Endothelial cell of hepatic sinusoid (primary cell): ENCODE measurements at regions not wholly inside any gene's neighbourhood (a gene's known extent, or its start where the extent isn't known, plus 50 kb on each side); places are given as distances from the start of the nearest gene placed in this dataset.

Experiments
- in situ Hi-C: cut with HindIII; loops from 2 replicates; pipeline ENCODE4 v1.10.0; 2017; ENCODE audit warnings: low sequenced_read_pairs

DNA sequence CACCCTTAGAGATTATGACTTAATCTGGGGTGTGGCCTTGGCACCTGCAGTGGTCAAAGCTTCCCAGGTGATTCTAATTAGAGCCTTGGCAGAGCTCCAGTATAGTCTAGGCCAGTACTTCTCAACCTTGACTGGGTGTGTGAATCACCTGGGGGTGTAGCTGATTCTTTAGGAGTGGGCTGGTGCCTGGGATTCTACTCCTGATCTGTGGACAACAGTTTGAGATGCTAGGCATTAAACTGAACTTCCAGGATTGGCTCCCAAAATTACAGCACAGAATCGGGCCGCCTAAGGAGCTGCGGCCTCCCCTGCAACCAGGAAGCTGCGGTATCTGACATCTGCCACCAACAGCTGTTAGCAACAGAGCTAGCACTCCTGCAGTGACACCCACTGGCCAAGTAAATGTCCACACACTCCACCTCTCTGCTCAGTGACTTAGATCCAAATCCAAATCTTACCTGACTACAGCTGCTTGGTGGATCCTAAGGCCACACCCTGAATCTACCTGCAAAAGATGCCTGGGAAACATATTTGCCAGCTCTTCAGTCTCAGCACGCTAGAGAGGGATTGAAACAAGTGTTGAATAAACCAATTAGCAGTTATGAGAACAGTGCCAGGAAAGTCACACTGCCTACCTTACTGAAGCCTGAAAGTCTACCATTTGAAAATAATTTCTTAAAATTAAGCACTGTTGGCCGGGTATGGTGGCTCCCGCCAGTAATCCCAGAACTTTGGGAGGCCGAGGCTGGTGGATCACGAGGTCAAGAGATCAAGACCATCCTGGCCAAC lies 126.7 kb downstream of the UNC5CL start:
- in situ Hi-C loops, result no loop called here

DNA sequence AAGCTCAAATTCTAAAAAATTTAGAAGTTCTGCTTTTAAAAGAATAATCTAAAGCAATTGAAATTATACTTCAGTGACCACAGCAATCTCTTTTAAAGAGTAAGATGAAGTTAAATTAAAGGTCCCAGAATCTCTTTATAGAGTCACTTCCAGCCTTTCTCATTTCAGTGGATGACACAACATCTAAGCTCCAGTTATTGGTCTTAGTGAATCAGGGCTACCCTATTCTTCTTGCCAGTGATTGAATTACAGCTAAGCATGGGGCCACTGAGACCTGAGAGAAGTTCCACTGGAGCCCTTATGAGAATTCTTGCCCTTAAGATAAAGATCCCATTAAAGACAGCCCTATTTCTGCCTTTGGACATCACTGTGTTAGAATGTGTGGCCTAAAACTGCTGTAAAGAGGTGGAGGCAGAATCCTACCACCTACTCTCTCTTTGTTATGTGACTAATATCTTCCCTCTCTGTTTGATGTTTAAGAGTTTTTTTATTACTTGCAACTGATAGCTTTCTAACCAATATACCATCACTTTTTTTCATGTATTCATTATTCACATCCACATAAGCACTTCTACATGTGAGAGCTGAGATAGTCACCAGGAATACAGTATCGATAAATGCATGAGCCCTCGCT lies 128.6 kb downstream of the UNC5CL start:
- in situ Hi-C loops, result no loop called here

DNA sequence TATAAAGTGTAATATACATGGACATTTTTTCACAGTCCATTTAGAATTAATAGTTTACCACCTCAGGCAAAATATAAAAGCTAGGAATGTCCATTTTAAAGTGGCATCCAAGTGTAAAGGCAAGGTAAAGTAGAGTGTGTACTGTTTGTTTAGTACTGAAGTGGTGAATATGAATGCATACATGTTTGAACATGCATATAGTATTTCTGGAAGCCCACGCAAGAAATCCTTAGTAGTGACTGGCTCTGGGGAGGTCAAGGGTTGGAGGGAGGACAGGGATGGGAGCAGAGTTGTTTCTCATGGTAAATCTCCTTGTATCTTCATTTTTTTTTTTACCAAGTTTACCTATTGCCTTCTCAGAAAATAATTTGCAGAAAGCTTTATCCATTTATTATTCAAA lies 129.2 kb downstream of the UNC5CL start:
- in situ Hi-C loops, result no loop called here

DNA sequence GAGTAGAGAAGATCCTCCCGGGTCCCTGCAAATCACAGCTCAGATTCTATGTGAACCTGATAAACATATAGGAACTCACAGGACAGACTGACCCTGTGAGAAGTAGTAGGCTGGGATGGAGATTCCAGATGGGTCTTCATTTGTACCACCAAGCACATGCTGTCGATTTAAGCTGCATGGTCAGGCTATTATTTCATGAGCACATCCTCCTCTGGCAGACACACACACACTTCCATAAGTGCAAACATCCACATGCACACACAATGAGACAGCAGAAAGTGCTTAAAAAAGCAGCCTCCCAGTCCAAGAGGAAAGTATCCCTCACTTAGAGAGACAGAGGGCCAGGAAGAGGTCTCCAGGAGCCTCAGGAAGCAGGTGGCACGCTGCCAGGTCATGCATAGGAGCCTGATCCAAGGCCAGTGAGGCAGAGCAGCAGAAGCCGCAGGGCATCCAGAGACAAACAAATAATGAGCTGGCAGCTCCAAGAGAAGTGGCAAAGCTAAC lies 131.8 kb downstream of the UNC5CL start:
- in situ Hi-C loops, result no loop called here

DNA sequence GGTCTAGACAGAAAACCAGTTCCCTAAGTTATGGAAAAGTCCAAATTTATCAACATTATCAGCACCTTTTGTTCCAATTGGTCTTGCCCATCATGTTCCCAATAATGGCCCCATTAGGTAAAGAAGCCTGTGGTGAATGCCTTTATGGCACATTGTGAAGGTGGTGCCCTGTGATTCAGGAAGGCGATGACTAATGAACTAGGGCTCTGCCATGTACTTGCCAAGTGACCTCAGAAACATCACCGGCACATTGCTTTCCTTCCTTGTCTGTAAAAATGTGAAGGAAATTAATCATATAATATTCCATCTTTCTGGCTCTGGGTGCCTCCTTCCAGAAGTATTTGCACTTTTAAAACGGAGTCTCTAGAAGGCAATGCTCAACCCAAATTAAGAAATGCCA lies 132.3 kb downstream of the UNC5CL start:
- in situ Hi-C loops, result no loop called here

DNA sequence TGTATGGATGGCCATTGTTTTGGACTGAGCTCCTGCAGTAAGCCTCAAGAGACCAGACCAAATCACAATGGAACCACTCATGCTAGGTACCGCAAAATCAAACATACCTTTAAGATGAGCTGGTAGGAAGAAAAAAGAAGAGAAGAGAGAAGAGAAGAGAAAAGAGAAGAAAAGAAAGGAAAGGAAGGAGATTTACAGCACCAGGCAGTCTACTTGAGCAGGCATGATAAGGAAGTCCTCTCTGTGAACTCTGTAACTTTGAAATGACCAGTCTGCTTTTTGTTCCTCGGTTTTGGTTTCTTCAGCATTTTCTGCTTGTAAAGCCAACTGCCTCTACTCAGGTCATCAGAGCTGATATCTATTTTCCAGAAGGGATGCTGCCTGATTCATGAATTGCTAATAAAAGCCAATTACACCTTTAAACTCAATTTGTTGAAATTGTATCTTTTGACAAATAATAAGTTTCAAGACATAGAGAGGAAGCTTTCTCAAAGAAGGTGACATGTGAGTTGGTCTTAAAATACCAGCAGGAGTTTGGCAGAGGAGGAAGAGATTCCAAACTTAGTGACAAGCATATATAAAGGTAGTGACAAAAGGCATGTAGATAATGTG lies 134.3 kb downstream of the UNC5CL start:
- in situ Hi-C loops, result loop anchor here (5.0 kb wide), 1 partner anchor 123 kb away; no protein-coding TSS in a partner anchor

DNA sequence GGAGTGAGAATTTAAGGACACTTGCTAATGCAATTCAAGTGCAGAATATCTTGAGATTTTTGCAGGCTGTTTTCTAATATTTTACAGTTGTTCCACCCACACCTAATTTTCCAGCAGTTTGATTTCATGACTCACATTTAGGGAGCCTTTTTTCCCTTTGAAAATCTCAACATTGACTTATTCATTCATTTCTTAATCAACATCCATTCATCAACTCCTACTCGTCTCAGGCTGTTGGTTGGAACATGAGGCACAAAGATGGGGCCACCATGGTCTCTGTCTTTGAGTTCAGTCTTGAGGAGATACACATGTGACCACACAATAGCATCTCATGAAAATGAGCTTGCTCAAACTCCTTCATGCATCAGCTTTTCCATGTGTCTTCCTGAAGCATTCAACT lies 135.6 kb downstream of the UNC5CL start:
- in situ Hi-C loops, result loop anchor here (5.0 kb wide), 1 partner anchor 124 kb away; no protein-coding TSS in a partner anchor

DNA sequence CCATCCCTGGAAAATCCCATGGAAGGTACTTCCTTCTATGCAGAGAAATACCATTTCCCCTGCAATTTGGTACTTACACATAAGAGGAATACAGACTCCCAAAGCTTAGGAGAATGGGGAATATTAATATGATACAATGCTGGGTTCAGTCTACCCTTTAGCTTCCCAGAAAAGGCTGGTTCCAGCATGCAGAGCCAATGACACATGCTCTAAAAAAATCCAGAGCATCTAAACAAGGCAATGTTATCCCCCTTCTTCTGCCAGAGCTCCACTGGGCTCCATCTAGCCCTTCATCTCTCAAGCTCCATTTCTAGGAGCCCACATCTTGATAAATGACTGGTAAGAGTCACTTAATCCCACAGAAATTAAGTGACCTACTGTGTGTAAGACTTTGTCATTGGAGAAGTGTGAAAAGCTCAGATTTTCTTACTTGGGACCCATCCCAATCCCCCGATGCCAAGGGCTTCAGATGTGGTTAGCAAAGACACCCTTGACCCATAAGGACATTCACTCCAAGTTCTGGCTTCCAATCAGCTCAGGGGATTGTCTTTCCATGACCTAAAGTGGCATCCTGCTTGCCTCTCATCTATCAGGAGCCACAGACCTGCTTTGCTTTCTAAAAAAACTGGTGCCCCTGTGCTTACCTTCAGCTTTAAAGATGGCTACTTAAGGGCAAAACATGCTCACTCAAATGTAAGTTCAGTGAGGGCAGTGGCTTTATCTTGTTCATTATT lies 137.5 kb downstream of the UNC5CL start:
- in situ Hi-C loops, result loop anchor here (5.0 kb wide), 1 partner anchor 126 kb away; no protein-coding TSS in a partner anchor

DNA sequence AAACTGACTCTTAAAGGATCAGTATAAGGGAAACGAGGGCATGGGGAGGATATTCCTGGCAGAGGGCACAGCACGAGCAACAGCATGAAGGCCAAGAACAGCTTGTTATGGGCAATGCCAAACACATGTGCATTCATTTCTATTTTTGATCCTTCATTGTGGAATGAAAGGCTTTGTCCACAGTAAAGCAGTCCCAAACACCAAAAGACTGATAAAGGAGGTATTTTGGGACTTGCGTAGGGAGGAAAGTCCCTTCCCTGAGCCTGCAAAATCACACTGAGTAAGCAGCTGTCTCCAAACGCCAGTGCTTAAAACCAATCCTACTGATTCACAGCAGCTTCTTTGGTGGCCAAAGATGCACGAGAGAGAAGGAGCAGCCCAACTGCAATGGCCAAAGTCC lies 138.2 kb downstream of the UNC5CL start:
- in situ Hi-C loops, result loop anchor here (5.0 kb wide), 1 partner anchor 127 kb away; no protein-coding TSS in a partner anchor

DNA sequence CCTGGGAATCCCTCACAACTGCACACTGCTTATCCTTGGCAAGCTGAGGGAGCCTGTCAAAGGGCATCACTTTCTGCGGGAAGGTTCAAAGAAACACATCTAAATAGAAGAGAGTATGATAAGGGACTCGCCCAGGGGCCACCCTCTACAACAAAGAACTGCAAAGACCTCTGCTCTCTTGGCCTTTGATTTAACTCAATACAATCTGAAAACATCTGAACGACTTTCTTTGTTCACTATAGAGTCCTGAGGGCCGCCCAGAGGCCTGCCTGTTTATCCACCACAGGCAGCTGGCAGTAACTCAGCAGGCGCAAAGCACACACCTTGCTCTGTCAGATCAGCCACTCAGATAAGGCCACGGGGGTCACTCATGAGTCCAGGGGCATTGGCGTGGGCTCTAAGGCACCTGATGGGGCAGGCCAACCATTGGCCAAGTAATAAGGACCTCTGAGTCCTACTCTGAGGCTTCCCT lies 139.3 kb downstream of the UNC5CL start:
- in situ Hi-C loops, result loop anchor here (5.0 kb wide), 1 partner anchor 128 kb away; no protein-coding TSS in a partner anchor

DNA sequence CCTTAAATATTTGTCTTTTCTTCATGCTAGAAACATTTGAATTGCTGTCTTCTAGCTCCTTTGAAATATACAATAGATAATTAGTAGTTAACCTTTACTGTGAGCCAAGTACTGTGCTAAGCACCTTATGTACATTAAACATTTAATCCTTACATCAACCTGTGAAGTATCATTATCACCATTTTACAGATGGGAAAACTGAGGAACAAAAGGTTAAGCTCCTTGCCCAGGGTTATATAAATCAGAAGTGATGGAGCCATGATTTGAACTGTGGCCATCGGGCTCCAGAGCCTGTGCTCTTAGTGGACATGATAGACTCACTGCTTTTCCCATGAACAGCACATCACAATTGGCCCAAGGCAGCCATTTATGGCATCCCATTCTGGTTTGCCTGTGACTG lies 140.9 kb downstream of the UNC5CL start:
- in situ Hi-C loops, result no loop called here

DNA sequence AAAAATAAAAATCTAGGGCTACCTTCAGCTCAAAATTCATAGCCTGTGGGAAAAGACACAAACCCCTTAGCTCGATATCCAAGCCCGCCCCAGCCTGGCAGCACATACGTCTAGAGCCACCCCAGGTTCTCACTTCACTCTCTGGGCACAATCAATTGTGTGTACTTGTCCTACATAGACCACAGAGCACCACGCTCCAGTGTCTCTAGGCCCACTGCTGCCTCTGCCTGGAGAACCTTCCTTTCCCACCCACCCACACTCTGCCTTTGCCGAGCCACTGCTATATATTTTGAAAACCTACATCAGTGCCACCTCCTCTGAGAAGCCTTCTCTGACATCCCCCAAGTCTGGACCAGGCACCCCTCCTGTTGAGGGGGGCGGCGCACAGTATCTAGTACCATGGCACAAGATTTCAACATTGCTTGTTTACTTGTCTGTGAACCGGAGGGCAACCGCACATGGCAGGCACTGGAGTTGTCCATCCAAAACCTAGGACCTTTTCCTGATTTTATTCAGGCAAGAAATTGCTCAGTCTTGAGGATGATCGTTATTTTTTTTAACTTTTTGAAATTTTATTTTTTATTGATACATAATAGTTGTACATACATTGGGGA lies 141.5 kb downstream of the UNC5CL start:
- in situ Hi-C loops, result no loop called here

DNA sequence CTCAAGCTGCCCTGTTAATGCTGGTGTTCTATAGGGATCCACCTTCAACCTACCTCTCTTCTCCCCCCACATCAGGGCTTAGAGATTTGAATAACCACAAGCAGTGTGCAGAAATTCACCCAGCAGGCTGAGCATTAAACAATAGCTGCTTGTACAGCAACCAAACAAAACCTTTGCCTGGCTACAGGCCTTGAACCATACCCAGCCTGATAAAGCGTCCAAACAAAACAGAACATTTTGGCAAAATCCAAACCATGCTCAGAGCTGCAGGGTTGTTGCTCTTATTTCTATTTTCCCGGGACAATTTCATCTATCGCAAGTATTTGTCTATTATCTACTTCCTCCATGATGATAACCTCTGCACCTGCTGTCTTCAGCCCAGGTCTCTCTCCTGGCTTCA lies 142.3 kb downstream of the UNC5CL start:
- in situ Hi-C loops, result no loop called here

DNA sequence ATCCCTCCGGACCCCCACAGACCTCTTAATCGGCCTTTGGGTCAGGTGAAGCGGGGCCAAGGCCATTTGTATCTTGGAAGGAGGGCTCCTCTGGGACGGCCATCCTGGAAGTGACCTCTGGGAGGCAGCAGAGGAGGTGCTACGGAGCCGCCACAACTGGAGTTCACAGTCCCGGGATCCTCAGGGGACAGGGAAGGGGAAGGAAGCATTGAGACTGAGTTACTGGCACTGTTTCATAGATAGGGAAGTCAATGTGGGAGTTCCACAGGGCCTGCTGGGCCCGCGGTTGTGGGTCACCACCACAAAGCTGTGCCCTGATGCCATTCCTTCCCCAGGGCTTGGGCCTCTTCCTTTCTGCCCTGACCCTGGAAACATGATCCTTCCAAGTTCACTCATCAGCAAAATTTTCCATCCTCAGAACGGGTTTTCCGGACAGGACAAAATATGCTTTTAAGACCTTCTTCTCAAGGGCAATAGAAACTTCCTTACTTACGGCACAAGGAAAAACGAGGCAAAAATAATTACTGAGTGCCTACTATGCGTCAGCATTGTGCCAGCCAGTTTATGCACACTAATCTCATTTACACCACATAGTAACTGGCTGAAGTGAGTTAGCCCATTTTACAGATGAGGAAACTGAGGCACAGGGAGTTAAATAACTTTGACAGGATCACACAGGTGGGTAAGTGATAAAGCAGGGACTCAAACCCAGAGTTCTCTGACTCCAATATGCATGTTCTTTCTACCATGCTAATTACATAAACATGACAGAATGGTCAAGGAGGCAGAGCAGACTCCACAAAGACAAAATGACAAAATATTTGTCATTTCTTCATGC lies 143.8 kb downstream of the UNC5CL start:
- in situ Hi-C loops, result no loop called here

DNA sequence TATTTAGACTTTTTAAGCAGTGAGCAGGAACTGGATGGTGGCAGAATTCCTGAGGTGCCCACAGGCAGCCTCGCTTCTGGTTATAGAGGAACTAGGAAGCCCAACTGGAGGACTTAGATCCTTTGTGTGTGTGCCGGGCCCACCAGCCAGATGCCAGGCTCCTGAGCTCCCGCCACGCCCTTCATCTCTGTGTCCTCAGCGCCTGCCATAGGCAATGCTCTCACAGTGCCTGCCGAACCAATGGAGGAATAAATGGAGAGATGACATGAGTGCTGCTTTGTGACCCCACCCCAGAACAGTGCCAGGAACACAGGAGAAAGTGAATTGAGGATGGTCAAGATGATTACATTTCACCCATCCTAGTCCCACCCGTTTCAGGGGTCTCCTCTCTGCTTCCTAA lies 146.0 kb downstream of the UNC5CL start:
- in situ Hi-C loops, result no loop called here

DNA sequence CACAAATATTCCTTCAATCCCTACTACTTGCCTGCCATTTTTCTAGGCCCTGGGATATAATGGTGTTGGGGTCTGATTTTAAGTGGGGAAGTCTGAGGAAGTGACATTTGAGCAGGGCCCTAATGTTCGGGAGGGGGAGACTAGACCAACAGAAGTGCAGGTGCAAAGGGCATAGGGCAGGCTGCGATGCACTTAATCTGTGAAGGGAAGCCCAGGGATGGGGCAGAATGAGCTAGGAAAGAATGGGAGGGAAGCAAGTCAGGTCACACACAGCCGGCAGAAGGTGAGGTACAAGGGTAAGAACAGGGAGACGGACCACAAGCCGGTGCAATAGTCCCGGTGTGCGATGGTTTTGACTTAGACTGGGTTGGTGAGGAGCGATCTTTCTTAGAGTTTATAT lies 146.8 kb downstream of the UNC5CL start:
- in situ Hi-C loops, result no loop called here

DNA sequence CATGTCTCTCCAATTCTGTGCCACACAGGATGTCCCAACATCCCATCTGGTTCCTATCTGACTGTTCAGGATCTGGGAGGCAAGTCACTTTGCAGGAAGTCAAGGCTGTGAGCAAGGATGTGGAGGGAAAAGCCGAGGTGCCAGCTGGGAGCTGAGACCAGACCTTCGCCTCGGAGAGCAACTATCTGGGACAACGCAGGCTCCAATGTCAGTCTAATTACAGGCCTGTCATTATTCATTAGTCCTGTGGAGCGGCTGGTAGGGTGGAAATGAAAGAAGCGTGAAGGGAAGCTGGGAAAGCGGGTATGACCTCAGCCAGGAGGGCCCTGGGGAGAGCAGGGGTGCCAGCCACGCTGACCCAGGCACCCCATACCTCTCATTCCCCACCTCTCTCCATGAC lies 147.3 kb downstream of the UNC5CL start:
- in situ Hi-C loops, result no loop called here

DNA sequence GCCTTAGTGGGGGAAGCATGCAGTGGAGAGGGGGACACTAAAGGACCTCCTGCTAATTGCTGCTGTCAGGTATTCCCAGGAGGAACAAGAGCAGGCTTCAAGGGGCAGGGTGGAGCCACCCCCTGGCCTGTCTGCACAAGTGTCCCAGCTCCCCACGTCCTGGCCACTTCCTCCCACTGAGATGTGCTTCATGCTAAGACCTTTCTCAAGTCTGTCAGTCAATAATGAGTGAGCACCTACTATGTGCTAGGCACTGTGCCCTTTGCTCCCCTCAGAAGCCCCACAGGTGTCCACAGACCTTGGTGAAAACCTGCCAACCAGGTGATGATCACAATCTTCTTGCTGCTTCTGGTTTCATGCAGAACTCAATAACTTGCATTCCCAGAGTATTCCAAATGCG lies 147.9 kb downstream of the UNC5CL start:
- in situ Hi-C loops, result no loop called here

DNA sequence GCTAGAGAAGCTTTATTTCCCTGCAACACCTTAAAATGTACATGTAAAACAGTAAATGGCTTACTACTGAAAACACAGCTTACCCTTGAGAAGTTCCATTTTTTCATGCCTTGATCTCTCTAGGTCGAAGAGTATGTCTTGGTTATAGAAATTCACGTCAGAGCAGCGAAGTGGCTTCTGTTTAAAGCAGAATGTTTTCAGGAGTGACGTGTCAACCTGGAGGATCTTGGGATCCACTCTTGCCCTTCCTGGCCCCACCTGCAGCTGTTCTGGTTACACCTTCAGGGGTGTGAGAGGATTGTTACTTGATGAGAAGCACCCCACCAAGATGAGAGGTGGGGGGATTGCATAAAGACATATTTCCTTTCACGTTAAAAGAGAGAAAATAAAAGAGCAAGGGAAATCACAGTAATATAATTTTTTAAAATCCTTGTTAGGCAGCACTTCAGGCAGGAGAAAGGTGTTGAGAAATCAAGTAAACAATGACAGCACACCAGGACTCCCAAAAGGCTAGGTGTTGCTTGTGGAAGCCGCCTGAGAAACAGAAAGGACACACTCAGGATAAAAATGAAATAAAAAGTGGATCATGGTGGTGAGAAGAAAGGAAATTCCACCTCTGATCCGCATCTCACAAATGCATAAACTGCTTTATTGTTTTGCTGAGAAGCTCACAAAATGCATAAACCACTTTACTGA lies 149.7 kb downstream of the UNC5CL start:
- in situ Hi-C loops, result no loop called here
